ENCODE measurements at regions not wholly inside any gene's neighbourhood (a gene's known extent, or its start where the extent isn't known, plus 50 kb on each side); places are given as distances from the start of the nearest gene placed in this dataset.

GRCh38 chr5:109990723-109991359, 301.1 kb downstream of the MAN2A1 start:
- TF ChIP-seq CTCF (IDR thresholded peaks at IDR 0.05), result no peak
- TF ChIP-seq ZFX (IDR thresholded peaks at IDR 0.05; ENCODE audit: borderline replicate concordance), result no peak

All from 22Rv1 (cell line).